ENCODE measurements at regions not wholly inside any gene's neighbourhood (a gene's known extent, or its start where the extent isn't known, plus 50 kb on each side); places are given as distances from the start of the nearest gene placed in this dataset.

- H3K27ac ChIP-seq, result no peak overlapping the region
- DNase-seq (ENCODE audit: low read depth, low spot score), result no peak
Measured at GRCh38 chr13:34207334-34207733, 389.4 kb downstream of the RFC3 start.

GRCh38 chr13:34207872-34208271, 389.9 kb downstream of the RFC3 start:
- H3K27ac ChIP-seq, result no peak overlapping the region
- no peak for DNase-seq (ENCODE audit: low read depth, low spot score)

- no peak for DNase-seq (ENCODE audit: low read depth, low spot score)
- H3K27ac ChIP-seq, result no peak overlapping the region
Measured at GRCh38 chr13:34208336-34208735, 390.4 kb downstream of the RFC3 start.

- H3K27ac ChIP-seq, result no peak overlapping the region
- DNase-seq (ENCODE audit: low read depth, low spot score), result no peak
Measured at GRCh38 chr13:34210341-34210740, 392.4 kb downstream of the RFC3 start.

GRCh38 chr13:34214686-34215085, 396.7 kb downstream of the RFC3 start:
- H3K27ac ChIP-seq, result no peak overlapping the region
- no peak for DNase-seq (ENCODE audit: low read depth, low spot score)

GRCh38 chr13:34216256-34216655, 398.3 kb downstream of the RFC3 start:
- H3K27ac ChIP-seq, result no peak overlapping the region
- no peak for DNase-seq (ENCODE audit: low read depth, low spot score)

- no peak for DNase-seq (ENCODE audit: low read depth, low spot score)
- no peak overlapping the region for H3K27ac ChIP-seq
Measured at GRCh38 chr13:34217343-34218025, 399.5 kb downstream of the RFC3 start.

- no peak for DNase-seq (ENCODE audit: low read depth, low spot score)
Measured at GRCh38 chr13:34223984-34224383, 406.0 kb downstream of the RFC3 start.

GRCh38 chr13:34224877-34225276, 406.9 kb downstream of the RFC3 start:
- H3K27ac ChIP-seq, result no peak overlapping the region

More at GRCh38 chr13:34223984-34224383, 406.0 kb downstream of the RFC3 start:
- no peak overlapping the region for H3K27ac ChIP-seq

GRCh38 chr13:34230271-34230670, 412.3 kb downstream of the RFC3 start:
- H3K27ac ChIP-seq, result no peak overlapping the region
- no peak for DNase-seq (ENCODE audit: low read depth, low spot score)

More at GRCh38 chr13:34224877-34225276, 406.9 kb downstream of the RFC3 start:
- DNase-seq (ENCODE audit: low read depth, low spot score), result no peak

- no peak overlapping the region for H3K27ac ChIP-seq
- DNase-seq (ENCODE audit: low read depth, low spot score), result no peak
Measured at GRCh38 chr13:34241332-34241731, 423.4 kb downstream of the RFC3 start.

- H3K27ac ChIP-seq, result no peak overlapping the region
Measured at GRCh38 chr13:34243403-34243802, 425.5 kb downstream of the RFC3 start.

GRCh38 chr13:34246511-34246910, 428.6 kb downstream of the RFC3 start:
- DNase-seq (ENCODE audit: low read depth, low spot score), result no peak

More at GRCh38 chr13:34243403-34243802, 425.5 kb downstream of the RFC3 start:
- no peak for DNase-seq (ENCODE audit: low read depth, low spot score)

GRCh38 chr13:34247596-34247995, 429.6 kb downstream of the RFC3 start:
- peak overlapping the region; percentile 23 for H3K27ac ChIP-seq
- DNase-seq (ENCODE audit: low read depth, low spot score), result no peak

More at GRCh38 chr13:34246511-34246910, 428.6 kb downstream of the RFC3 start:
- no peak overlapping the region for H3K27ac ChIP-seq

GRCh38 chr13:34249546-34250039, 431.6 kb downstream of the RFC3 start:
- no peak for DNase-seq (ENCODE audit: low read depth, low spot score)
- no peak overlapping the region for H3K27ac ChIP-seq

GRCh38 chr13:34250151-34250670, 432.3 kb downstream of the RFC3 start:
- no peak overlapping the region for H3K27ac ChIP-seq
- DNase-seq (ENCODE audit: low read depth, low spot score), result no peak

GRCh38 chr13:34254366-34254765, 436.4 kb downstream of the RFC3 start:
- no peak for DNase-seq (ENCODE audit: low read depth, low spot score)
- no peak overlapping the region for H3K27ac ChIP-seq

GRCh38 chr13:34255711-34256110, 437.8 kb downstream of the RFC3 start:
- no peak overlapping the region for H3K27ac ChIP-seq
- no peak for DNase-seq (ENCODE audit: low read depth, low spot score)

GRCh38 chr13:34256236-34256635, 438.3 kb downstream of the RFC3 start:
- H3K27ac ChIP-seq, result no peak overlapping the region
- no peak for DNase-seq (ENCODE audit: low read depth, low spot score)

- no peak for DNase-seq (ENCODE audit: low read depth, low spot score)
- no peak overlapping the region for H3K27ac ChIP-seq
Measured at GRCh38 chr13:34257966-34258365, 440.0 kb downstream of the RFC3 start.

- DNase-seq (ENCODE audit: low read depth, low spot score), result no peak
Measured at GRCh38 chr13:34258646-34259386, 440.9 kb downstream of the RFC3 start.

More at GRCh38 chr13:34258646-34259386, 440.9 kb downstream of the RFC3 start:
- H3K27ac ChIP-seq, result no peak overlapping the region

Measured in epithelial cell of prostate (primary cell).